ENCODE measurements at regions not wholly inside any gene's neighbourhood (a gene's known extent, or its start where the extent isn't known, plus 50 kb on each side); places are given as distances from the start of the nearest gene placed in this dataset.
"Not testable (repeated sequence)": the region's sequence is repeated elsewhere in the genome, so short reads cannot be mapped to it uniquely, and the experiment has no call there.

GRCh38 chr5:100641833-100642232 lies 106.7 kb downstream of the FAM174A start:
- Histone ChIP-seq H3K27me3 (ENCODE audit: control insufficient read depth, insufficient read depth, low read length) (no peaks in the 10 kb centered on the region), H3K9ac (ENCODE audit: low read length) (no peak overlapping the region), H3K27ac (ENCODE audit: low read depth, low read length) (no peak overlapping the region), H3K4me3 (ENCODE audit: low read length) (no peak overlapping the region), H3K4me1 (ENCODE audit: control insufficient read depth, insufficient read depth, low read length) (no peaks in the 10 kb centered on the region), H3K36me3 (ENCODE audit: control insufficient read depth, insufficient read depth, low read length) (no peaks in the 10 kb centered on the region)

- Histone ChIP-seq H3K27ac (ENCODE audit: low read depth, low read length) (no peak overlapping the region), H3K36me3 (ENCODE audit: control insufficient read depth, insufficient read depth, low read length) (no peaks in the 10 kb centered on the region), H3K4me1 (ENCODE audit: control insufficient read depth, insufficient read depth, low read length) (no peaks in the 10 kb centered on the region), H3K4me3 (ENCODE audit: low read length) (no peak overlapping the region), H3K27me3 (ENCODE audit: control insufficient read depth, insufficient read depth, low read length) (no peaks in the 10 kb centered on the region), H3K9ac (ENCODE audit: low read length) (no peak overlapping the region)
Measured at GRCh38 chr5:100643473-100643872, 108.3 kb downstream of the FAM174A start.

- Histone ChIP-seq H3K9ac (ENCODE audit: low read length) (no peak overlapping the region), H3K4me1 (ENCODE audit: control insufficient read depth, insufficient read depth, low read length) (no peaks in the 10 kb centered on the region), H3K36me3 (ENCODE audit: control insufficient read depth, insufficient read depth, low read length) (no peaks in the 10 kb centered on the region), H3K4me3 (ENCODE audit: low read length) (no peak overlapping the region), H3K27me3 (ENCODE audit: control insufficient read depth, insufficient read depth, low read length) (no peaks in the 10 kb centered on the region), H3K27ac (ENCODE audit: low read depth, low read length) (no peak overlapping the region)
Measured at GRCh38 chr5:100644185-100644584, 109.0 kb downstream of the FAM174A start.

- Histone ChIP-seq H3K4me3 (ENCODE audit: low read length) (no peak overlapping the region), H3K36me3 (ENCODE audit: control insufficient read depth, insufficient read depth, low read length) (no peaks in the 10 kb centered on the region), H3K9ac (ENCODE audit: low read length) (no peak overlapping the region), H3K4me1 (ENCODE audit: control insufficient read depth, insufficient read depth, low read length) (no peaks in the 10 kb centered on the region), H3K27me3 (ENCODE audit: control insufficient read depth, insufficient read depth, low read length) (no peaks in the 10 kb centered on the region), H3K27ac (ENCODE audit: low read depth, low read length) (no peak overlapping the region)
Measured at GRCh38 chr5:100644776-100645175, 109.6 kb downstream of the FAM174A start.

GRCh38 chr5:100646011-100646410 lies 110.8 kb downstream of the FAM174A start:
- no peaks in the 10 kb centered on the region for H3K4me1 ChIP-seq (ENCODE audit: control insufficient read depth, insufficient read depth, low read length)
- no peaks in the 10 kb centered on the region for H3K27me3 ChIP-seq (ENCODE audit: control insufficient read depth, insufficient read depth, low read length)
- no peak overlapping the region for H3K4me3 ChIP-seq (ENCODE audit: low read length)
- H3K9ac ChIP-seq (ENCODE audit: low read length), result no peak overlapping the region
- H3K36me3 ChIP-seq (ENCODE audit: control insufficient read depth, insufficient read depth, low read length), result no peaks in the 10 kb centered on the region
- H3K27ac ChIP-seq (ENCODE audit: low read depth, low read length), result no peak overlapping the region

- H3K27me3 ChIP-seq (ENCODE audit: control insufficient read depth, insufficient read depth, low read length), result no peaks in the 10 kb centered on the region
- H3K27ac ChIP-seq (ENCODE audit: low read depth, low read length), result no peak overlapping the region
- no peak overlapping the region for H3K4me3 ChIP-seq (ENCODE audit: low read length)
- H3K36me3 ChIP-seq (ENCODE audit: control insufficient read depth, insufficient read depth, low read length), result no peaks in the 10 kb centered on the region
- H3K4me1 ChIP-seq (ENCODE audit: control insufficient read depth, insufficient read depth, low read length), result no peaks in the 10 kb centered on the region
- H3K9ac ChIP-seq (ENCODE audit: low read length), result no peak overlapping the region
Measured at GRCh38 chr5:100646691-100647090, 111.5 kb downstream of the FAM174A start.

- H3K4me1 ChIP-seq (ENCODE audit: control insufficient read depth, insufficient read depth, low read length), result no peaks in the 10 kb centered on the region
- H3K9ac ChIP-seq (ENCODE audit: low read length), result no peak overlapping the region
- no peaks in the 10 kb centered on the region for H3K36me3 ChIP-seq (ENCODE audit: control insufficient read depth, insufficient read depth, low read length)
- H3K4me3 ChIP-seq (ENCODE audit: low read length), result peak overlapping the region; percentile 23
- H3K27me3 ChIP-seq (ENCODE audit: control insufficient read depth, insufficient read depth, low read length), result no peaks in the 10 kb centered on the region
- no peak overlapping the region for H3K27ac ChIP-seq (ENCODE audit: low read depth, low read length)
Measured at GRCh38 chr5:100647461-100648230, 112.5 kb downstream of the FAM174A start.

GRCh38 chr5:100654895-100655294 lies 119.7 kb downstream of the FAM174A start:
- Histone ChIP-seq H3K4me1 (ENCODE audit: control insufficient read depth, insufficient read depth, low read length) (no peaks in the 10 kb centered on the region), H3K4me3 (ENCODE audit: low read length) (no peak overlapping the region), H3K36me3 (ENCODE audit: control insufficient read depth, insufficient read depth, low read length) (no peaks in the 10 kb centered on the region), H3K9ac (ENCODE audit: low read length) (no peak overlapping the region), H3K27ac (ENCODE audit: low read depth, low read length) (no peak overlapping the region), H3K27me3 (ENCODE audit: control insufficient read depth, insufficient read depth, low read length) (no peaks in the 10 kb centered on the region)

GRCh38 chr5:100656771-100657170 lies 121.6 kb downstream of the FAM174A start:
- not testable (repeated sequence) for H3K4me1 ChIP-seq (ENCODE audit: control insufficient read depth, insufficient read depth, low read length); H3K9ac ChIP-seq (ENCODE audit: low read length); H3K27me3 ChIP-seq (ENCODE audit: control insufficient read depth, insufficient read depth, low read length); H3K36me3 ChIP-seq (ENCODE audit: control insufficient read depth, insufficient read depth, low read length); H3K4me3 ChIP-seq (ENCODE audit: low read length); H3K27ac ChIP-seq (ENCODE audit: low read depth, low read length)

- no peaks in the 10 kb centered on the region for H3K36me3 ChIP-seq (ENCODE audit: control insufficient read depth, insufficient read depth, low read length)
- no peak overlapping the region for H3K4me3 ChIP-seq (ENCODE audit: low read length)
- no peak overlapping the region for H3K27ac ChIP-seq (ENCODE audit: low read depth, low read length)
- no peaks in the 10 kb centered on the region for H3K27me3 ChIP-seq (ENCODE audit: control insufficient read depth, insufficient read depth, low read length)
- no peak overlapping the region for H3K9ac ChIP-seq (ENCODE audit: low read length)
- H3K4me1 ChIP-seq (ENCODE audit: control insufficient read depth, insufficient read depth, low read length), result no peaks in the 10 kb centered on the region
Measured at GRCh38 chr5:100659080-100659795, 124.1 kb downstream of the FAM174A start.

GRCh38 chr5:100664140-100664539 lies 129.0 kb downstream of the FAM174A start:
- no peak overlapping the region for H3K9ac ChIP-seq (ENCODE audit: low read length)
- H3K4me3 ChIP-seq (ENCODE audit: low read length), result no peak overlapping the region
- H3K4me1 ChIP-seq (ENCODE audit: control insufficient read depth, insufficient read depth, low read length), result no peaks in the 10 kb centered on the region
- H3K27ac ChIP-seq (ENCODE audit: low read depth, low read length), result no peak overlapping the region
- H3K36me3 ChIP-seq (ENCODE audit: control insufficient read depth, insufficient read depth, low read length), result no peaks in the 10 kb centered on the region
- H3K27me3 ChIP-seq (ENCODE audit: control insufficient read depth, insufficient read depth, low read length), result no peaks in the 10 kb centered on the region

GRCh38 chr5:100667161-100667630 lies 132.0 kb downstream of the FAM174A start:
- H3K36me3 ChIP-seq (ENCODE audit: control insufficient read depth, insufficient read depth, low read length), result no peaks in the 10 kb centered on the region
- no peak overlapping the region for H3K9ac ChIP-seq (ENCODE audit: low read length)
- H3K4me3 ChIP-seq (ENCODE audit: low read length), result no peak overlapping the region
- no peaks in the 10 kb centered on the region for H3K27me3 ChIP-seq (ENCODE audit: control insufficient read depth, insufficient read depth, low read length)
- no peak overlapping the region for H3K27ac ChIP-seq (ENCODE audit: low read depth, low read length)
- no peaks in the 10 kb centered on the region for H3K4me1 ChIP-seq (ENCODE audit: control insufficient read depth, insufficient read depth, low read length)

- Histone ChIP-seq H3K27me3 (ENCODE audit: control insufficient read depth, insufficient read depth, low read length) (no peaks in the 10 kb centered on the region), H3K36me3 (ENCODE audit: control insufficient read depth, insufficient read depth, low read length) (no peaks in the 10 kb centered on the region), H3K4me1 (ENCODE audit: control insufficient read depth, insufficient read depth, low read length) (no peaks in the 10 kb centered on the region), H3K4me3 (ENCODE audit: low read length) (no peak overlapping the region), H3K27ac (ENCODE audit: low read depth, low read length) (no peak overlapping the region), H3K9ac (ENCODE audit: low read length) (no peak overlapping the region)
Measured at GRCh38 chr5:100668511-100668910, 133.3 kb downstream of the FAM174A start.
